Kidney epithelial cell (primary cell): ENCODE measurements at regions not wholly inside any gene's neighbourhood (a gene's known extent, or its start where the extent isn't known, plus 50 kb on each side); places are given as distances from the start of the nearest gene placed in this dataset.

Experiments
- DNase-seq: peaks from one replicate; pipeline ENCODE4 v3.0.0-alpha.2; 2010; ENCODE audit warnings: low read depth
- H3K27me3 ChIP-seq: 2 replicates; pipeline ENCODE4 v1.6.0; 2011; ENCODE audit warnings: low read length; ENCODE audit not compliant: control insufficient read depth, insufficient read depth
- H3K36me3 ChIP-seq: 2 replicates; pipeline ENCODE4 v1.5.1; 2011; ENCODE audit warnings: low read length; ENCODE audit not compliant: control insufficient read depth, insufficient read depth
- H3K4me3 ChIP-seq: 2 replicates; pipeline ENCODE4 v1.5.1; 2011; ENCODE audit warnings: low read depth, mild to moderate bottlenecking, control low read depth, low read length
- CTCF ChIP-seq: IDR thresholded peaks from 2 replicates; pipeline ENCODE4 v1.5.1; 2011; ENCODE audit warnings: mild to moderate bottlenecking, moderate library complexity, low read length, control low read depth, inconsistent platforms; ENCODE audit not compliant: insufficient read depth, poor library complexity, severe bottlenecking

GRCh38 chr20:56810141-56810540 is 181.0 kb downstream of the TFAP2C start:
- Histone ChIP-seq H3K36me3 (no peaks in the 10 kb centered on the region), H3K27me3 (peaks cover 3% of the 10 kb centered on the region), H3K4me3 (no peak overlapping the region)
- TF ChIP-seq CTCF, result no peak
- no peak for DNase-seq

GRCh38 chr20:56815796-56816195 is 186.7 kb downstream of the TFAP2C start:
- no peaks in the 10 kb centered on the region for H3K27me3 ChIP-seq
- no peak overlapping the region for H3K4me3 ChIP-seq
- TF ChIP-seq CTCF, result no peak
- no peaks in the 10 kb centered on the region for H3K36me3 ChIP-seq
- DNase-seq, result no peak

GRCh38 chr20:56816349-56816748 is 187.2 kb downstream of the TFAP2C start:
- no peaks in the 10 kb centered on the region for H3K36me3 ChIP-seq
- no peaks in the 10 kb centered on the region for H3K27me3 ChIP-seq
- no peak for TF ChIP-seq CTCF
- no peak overlapping the region for H3K4me3 ChIP-seq
- DNase-seq, result no peak

- H3K4me3 ChIP-seq, result no peak overlapping the region
- TF ChIP-seq CTCF, result no peak
- no peaks in the 10 kb centered on the region for H3K36me3 ChIP-seq
- DNase-seq, result no peak
- H3K27me3 ChIP-seq, result no peaks in the 10 kb centered on the region
These were observed 188.9 kb downstream of the TFAP2C start for GRCh38 chr20:56817780-56818675.

- no peak overlapping the region for H3K4me3 ChIP-seq
- TF ChIP-seq CTCF, result no peak
- DNase-seq, result no peak
- H3K36me3 ChIP-seq, result no peaks in the 10 kb centered on the region
- no peaks in the 10 kb centered on the region for H3K27me3 ChIP-seq
These were observed 191.9 kb downstream of the TFAP2C start for GRCh38 chr20:56820984-56821383.

GRCh38 chr20:56826306-56826704 is 197.2 kb downstream of the TFAP2C start:
- Histone ChIP-seq H3K36me3 (no peaks in the 10 kb centered on the region), H3K4me3 (no peak overlapping the region), H3K27me3 (peaks cover 5% of the 10 kb centered on the region)
- DNase-seq, result no peak
- TF ChIP-seq CTCF, result no peak
